Stimulated activated CD8-positive, alpha-beta memory T cell treated with anti-CD3 and anti-CD28 coated beads, Interleukin-4, amount 100 ng/mL, for 4 hours (primary cell): ENCODE measurements at regions not wholly inside any gene's neighbourhood (a gene's known extent, or its start where the extent isn't known, plus 50 kb on each side); places are given as distances from the start of the nearest gene placed in this dataset.

Source experiments
- DNase-seq, 2 donors: peaks; one replicate each; pipeline ENCODE4 v3.0.0-alpha.2; 2020; ENCODE audit warnings: low read depth in 2 of 2, low spot score in 1 of 2

DNA sequence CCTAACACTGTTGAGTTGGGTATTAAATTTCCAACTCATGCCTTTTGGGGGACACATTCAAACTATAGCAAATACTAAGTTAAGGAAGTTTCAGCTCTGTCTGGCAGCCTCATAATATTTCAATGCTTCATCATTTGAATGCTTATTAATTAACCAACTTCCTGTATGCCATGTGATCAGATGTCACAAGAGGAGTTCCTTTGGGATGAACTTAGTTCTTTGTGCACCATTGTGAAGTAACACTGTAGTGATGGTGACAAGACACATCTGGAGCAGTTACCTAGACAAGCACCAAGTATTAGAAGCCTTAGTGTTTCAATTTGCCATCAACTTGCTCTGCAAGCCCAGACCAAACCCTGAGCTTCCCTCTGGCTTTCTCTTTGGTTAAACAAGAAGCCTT lies 90.7 kb upstream of the IL12B start:
- DNase-seq, result no peak

GRCh38 chr5:159422361-159422760 lies 92.1 kb upstream of the IL12B start:
- DNase-seq, result no peak

GRCh38 chr5:159422910-159423309 lies 92.6 kb upstream of the IL12B start:
- DNase-seq, result no peak

DNA sequence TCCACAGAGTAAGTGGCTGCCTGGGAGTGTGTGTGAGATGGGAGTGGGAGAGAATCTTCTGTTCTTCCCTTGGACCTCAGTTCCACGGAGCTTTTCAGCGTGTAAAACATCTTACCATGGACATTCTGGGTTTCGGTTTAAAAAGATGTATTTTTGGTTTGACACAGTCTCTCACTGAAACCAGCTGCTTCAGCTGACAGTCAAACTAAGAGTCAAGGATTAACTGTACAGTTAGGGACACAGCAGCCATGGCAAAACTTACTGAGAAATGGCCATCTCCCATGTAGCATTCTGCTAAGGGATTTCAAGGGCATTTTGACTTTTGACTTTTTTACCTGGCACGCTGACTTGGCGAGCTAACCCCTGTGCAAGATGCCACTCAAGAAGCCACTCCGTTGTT lies 93.8 kb upstream of the IL12B start:
- DNase-seq, result no peak

DNA sequence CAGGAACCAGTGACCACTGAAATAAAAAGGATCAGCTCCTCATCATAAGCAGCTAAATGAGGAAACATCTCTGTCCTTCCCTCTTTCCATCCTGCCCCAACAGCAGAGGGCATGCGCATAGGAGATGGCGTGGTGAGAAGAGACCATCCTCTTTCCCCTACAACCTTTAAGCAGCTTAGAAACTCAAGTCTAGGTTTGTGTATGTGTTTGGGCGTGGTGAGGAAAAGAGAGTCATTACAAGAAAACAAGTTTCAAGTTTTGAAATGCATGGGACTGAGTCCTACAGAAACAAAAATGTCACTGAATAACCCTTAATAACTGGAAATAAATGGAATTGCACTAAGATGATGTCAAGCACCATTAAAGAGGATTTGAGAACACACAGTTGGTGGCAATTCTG lies 96.4 kb upstream of the IL12B start:
- no peak for DNase-seq

DNA sequence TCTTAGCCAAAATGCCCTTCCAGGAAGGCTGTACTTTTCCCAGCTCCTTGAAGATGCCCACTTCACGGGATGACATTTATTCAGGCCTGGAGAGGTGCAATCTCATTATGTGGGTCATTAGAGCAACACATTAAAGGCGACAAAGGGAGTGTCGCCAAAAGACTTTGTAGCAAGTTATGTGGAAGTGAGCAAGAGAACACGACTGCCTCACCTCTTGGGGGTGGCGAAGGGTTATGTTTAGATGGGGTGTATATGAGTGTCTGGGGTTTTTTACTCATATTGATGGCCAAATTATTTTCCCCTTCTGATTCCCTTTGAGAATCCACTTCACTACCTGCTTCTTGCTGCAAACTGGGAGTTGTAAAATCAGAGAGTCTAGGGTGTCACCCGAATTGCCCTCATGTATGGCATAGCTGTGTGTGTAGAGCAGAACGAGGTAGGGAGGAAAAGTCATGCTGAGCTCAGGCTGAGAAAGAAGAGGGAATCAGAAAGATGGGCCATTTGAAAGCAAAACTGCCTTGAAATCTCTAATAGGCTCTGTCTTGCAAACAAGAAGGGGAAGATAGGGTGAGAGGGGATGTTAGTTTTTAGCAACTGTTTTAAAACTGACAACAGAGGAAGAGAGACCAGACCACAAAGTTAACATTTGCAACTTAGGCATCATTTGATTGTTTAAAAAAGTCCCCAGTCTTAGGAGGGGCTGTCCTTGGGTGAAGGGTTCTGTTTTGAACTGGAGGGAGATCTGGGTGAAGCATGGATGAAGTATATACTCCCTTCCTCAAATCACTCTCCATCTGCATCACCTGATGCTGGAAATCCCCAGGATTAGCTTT lies 97.1 kb upstream of the IL12B start:
- DNase-seq, result no peak

DNA sequence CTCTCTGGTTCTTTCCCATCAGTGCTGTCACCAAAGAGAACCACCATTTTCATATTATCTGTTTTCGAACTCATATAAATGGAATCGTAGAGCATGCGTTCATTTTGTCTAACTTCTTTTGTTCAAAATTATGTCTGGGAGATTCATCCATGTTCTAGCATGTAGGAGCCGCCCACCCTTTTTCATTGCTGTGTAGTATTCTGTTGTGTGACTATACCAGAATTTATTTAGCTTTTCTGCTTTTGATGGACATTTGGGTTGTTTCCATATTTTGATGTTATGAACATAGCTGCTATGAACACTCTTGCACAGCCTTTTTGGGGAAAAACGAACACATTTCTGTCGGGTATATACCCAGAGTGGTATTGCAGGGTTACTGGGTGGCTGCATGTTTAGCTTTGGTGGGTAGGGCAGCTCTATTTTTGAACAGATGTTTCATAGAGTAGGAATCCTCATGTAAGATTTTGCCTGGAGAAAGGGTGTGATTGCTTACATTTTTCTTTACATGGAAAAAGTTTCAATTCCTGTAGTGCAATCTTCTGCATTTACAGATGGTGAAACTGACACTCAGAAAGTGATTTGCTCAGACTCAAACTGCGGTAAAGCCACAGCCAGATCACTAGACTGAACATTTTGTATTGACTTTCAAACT lies 100.2 kb upstream of the IL12B start:
- DNase-seq, result no peak

DNA sequence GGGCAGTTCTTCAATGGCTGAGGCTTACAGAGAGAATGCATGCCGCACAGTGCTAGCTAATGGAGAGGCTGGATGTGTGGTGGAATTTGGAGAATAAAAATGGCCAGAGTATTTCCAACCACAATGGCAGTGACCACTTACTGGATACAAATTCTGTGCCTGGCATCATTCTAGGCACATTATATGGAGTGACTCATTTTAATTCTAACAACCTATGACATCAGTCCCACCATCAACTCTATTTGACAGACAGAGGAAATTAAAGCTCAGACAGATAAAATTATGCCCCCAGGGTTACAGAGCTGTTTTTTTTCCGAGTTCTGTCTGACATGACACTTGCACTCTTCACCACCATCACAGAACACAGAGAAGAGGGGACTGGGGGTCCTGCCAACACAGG lies 105.6 kb upstream of the IL12B start:
- DNase-seq, result no peak

DNA sequence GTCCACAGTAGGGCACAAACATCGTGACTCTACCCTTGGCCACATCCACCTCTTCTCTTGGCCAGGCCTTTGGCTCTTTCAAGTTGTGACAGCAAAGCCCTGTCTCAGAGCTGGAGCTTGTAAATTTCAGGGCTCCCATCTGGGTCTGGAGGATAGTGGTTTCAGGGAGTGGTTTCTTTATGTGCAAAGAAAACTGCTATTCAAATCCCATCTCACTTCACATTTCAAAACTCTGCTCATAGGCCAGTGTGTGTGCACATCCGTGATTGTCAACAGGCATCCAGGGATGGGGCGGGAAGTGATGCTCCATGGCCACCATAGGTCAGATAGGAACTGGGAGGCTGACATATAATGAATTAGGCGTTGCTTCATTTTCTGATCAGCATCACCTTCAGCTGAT lies 107.8 kb upstream of the IL12B start:
- no peak for DNase-seq

GRCh38 chr5:159439002-159439401 lies 108.7 kb upstream of the IL12B start:
- no peak for DNase-seq

DNA sequence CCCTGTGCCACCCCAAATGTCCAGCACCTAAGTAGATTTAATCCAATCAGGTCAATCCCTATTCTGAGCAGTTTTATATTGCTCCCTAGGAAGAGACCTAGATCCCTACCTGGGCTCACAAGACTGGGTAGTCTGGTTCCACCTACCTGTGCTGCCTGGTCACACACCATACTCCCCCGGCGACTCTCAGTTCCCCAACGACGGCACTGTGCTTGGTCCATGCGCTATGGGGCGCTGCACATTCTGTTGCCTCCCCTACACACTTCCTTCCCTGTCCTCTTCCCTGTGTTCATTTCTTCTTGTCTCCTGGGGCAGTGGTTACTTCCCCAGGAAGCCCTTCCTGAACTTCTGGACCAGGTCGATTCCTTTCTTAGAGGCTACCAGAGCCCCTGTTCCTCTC lies 109.9 kb upstream of the IL12B start:
- DNase-seq, result no peak

DNA sequence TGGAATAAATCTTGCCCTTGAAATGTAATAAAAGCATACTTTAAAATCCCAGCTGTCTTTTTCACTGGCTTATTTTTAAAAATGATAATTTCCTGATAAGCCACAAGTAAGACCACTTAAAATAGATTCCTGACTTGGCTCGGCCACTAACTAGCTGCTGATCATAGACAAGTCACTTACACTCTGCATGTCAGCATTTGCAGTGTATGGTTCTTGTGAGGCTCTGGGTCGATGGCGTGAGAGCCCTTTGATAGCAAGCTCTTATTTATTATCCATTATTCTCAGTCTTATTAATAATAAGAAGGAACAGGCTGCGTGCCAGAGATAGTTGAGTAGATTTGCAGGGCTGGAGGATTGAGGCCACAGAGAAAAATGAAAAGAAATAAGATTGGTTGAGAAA lies 110.7 kb upstream of the IL12B start:
- no peak for DNase-seq

GRCh38 chr5:159441441-159441840 lies 111.2 kb upstream of the IL12B start:
- DNase-seq, result no peak

DNA sequence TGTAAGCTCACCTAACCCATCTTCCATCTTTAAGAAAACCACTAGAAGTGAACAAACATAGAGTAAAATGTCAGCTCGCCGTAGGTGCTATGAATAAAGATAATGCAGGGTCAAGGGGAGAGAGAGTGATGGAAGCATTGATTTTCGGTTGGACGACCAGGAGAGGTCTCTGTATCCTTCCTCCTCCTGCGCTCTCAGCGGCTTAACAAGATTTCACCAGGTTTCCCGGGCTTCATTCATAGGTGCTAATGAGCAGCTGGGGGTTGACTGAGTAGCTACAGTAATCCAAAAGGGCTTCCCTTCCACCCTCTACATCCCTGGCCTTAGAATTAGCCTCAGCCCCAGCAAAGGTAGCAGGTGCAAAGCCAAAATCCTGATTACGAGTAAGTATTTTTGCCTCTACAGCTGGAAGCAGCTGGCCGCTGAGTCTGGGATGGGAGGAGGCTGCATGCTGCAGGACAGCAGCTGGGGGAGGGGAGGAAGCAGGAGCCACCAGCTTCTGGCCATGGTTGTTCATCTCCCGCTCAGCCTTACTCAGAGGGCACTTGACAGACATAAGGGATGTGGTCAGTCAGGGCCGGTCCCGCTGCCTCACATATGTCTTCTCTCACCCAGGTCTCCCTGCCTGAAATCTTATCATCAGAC lies 112.0 kb upstream of the IL12B start:
- no peak for DNase-seq

GRCh38 chr5:159444441-159445082 lies 114.3 kb upstream of the IL12B start:
- DNase-seq, result no peak

- no peak for DNase-seq
Observed at GRCh38 chr5:159447116-159447515, 116.8 kb upstream of the IL12B start.

DNA sequence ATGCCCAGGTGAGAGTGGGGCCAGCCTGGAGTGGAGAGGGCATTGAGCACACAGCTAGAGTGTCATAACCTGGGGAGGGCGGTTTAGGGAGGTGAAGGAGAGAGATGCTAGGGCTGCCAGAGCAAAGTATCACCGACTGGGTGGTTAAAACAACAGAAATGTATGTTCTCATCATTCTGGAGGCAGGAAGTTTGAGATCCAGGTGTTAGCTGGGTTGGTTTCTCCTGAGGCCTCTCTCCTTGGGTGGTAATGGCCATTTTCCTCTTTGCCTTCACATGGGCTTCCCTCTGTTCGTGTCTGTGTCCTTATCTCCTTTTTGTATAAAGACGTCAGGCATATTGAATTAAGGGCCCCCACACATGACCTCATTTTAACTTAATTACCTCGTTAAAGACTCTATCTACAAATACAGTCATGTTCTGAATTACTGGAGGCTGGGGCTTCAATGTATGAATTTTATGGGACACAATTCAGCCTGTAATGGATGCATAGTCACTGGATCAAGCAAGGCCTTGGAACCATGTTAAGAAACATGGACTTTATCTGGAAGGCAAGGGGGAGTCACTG lies 118.6 kb upstream of the IL12B start:
- no peak for DNase-seq

DNA sequence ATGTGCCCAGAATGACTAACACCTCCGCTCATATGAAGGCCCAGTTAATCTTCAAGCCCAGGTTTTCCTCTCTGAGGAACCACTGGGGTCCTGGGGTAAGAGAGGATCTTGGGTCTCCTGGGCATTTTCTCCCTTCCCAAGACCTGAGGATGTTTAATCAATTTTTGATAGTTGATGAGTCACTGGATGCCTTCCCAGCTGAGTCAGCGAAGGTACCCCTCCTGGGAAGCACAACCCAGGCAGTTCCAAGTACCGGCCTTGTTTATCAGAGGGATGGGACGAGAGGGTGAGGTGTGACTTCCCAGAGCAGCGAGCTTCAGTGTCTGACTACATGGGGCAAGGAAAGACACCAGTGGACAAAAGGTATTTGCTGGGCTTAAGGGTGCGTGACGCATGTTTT lies 119.6 kb upstream of the IL12B start:
- DNase-seq, result no peak

GRCh38 chr5:159450417-159450816 lies 120.1 kb upstream of the IL12B start:
- no peak for DNase-seq

- no peak for DNase-seq
Observed at GRCh38 chr5:159451197-159452052, 121.1 kb upstream of the IL12B start.
